GM18499 (cell line): ENCODE measurements at regions not wholly inside any gene's neighbourhood (a gene's known extent, or its start where the extent isn't known, plus 50 kb on each side); places are given as distances from the start of the nearest gene placed in this dataset.
"Not testable (repeated sequence)": the region's sequence is repeated elsewhere in the genome, so short reads cannot be mapped to it uniquely, and the experiment has no call there.

Source experiments
- ATAC-seq: cut with Tn5 transposase; IDR thresholded peaks from one replicate; pipeline ENCODE4 v1.9.1; 2021; ENCODE audit warnings: moderate number of reproducible peaks; ENCODE audit not compliant: insufficient read depth, unreplicated experiment

DNA sequence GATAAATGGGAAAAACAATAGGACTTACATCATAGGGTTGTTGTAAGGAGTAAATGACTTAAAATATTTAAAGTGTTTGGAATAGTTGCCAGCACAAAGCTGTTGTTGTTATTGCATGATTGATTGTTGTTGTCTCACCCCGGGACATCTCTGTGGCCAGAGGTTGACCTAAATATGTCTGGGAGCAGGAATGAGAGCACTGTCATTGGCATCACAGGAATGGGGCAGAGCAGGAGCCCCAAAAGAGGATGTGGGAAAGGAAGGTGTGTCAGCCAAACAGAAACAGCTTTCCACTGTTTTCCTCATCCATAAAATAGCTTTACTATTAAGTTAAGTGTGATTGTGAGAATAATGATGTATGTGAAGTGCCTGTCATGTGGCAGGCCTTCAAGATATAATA is 121.6 kb downstream of the TMEM168 start:
- no peak for ATAC-seq

DNA sequence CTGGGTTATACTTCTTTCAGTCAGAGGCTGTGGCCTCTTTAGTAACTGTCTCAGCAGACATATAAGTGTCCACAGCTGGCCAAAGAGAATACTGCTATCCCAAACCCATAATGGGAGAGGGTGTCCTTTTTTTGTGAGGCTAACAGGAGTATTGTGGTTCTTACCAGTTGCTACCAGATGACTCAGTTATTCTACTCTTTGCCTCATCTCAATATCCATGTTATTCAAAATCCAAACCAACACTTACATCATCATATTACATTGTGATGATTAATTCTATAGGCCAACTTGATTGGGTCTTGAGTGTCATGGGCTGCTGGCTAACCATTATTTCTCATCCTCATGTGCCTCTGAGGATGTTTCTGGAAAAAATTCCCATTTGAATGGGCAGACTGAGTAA is 120.9 kb downstream of the TMEM168 start:
- no peak for ATAC-seq

DNA sequence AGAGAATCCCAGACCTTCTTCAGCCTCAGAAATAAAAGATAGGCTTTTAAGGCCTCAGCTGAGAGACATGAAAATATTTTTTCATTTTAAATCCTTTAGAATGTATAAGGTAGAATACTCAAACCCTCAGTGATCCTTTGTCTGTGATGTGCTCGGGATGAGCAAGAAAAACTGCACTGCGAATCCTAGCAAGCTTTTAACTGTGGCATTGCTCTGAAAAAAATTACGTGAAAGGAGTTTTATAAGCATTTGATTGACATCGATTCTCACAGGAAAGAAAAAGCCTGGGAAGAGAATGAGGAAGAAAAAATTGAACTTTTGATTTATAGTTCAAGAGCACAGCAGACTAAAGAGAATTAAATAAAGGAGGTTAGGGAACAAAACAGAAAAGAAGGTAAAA is 120.0 kb downstream of the TMEM168 start:
- ATAC-seq, result no peak

DNA sequence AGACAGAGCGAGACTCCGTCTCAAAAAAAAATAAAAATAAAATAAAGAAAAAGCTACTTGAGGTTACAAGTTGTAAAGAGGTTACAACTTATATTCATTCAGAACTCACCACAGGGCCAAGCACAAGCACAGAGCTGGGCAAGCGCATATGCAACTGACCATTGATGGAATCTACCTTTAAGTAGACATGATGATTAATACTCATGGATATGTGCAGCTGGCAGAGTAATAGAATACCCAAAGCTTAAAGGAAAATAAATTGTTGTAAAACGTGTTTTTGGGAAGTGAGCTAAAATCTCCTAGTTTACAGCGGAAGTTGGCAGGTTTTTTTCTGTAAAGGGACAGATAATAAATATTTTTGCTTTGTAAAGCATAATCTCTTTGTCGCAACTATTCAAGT is 111.6 kb downstream of the TMEM168 start:
- no peak for ATAC-seq

DNA sequence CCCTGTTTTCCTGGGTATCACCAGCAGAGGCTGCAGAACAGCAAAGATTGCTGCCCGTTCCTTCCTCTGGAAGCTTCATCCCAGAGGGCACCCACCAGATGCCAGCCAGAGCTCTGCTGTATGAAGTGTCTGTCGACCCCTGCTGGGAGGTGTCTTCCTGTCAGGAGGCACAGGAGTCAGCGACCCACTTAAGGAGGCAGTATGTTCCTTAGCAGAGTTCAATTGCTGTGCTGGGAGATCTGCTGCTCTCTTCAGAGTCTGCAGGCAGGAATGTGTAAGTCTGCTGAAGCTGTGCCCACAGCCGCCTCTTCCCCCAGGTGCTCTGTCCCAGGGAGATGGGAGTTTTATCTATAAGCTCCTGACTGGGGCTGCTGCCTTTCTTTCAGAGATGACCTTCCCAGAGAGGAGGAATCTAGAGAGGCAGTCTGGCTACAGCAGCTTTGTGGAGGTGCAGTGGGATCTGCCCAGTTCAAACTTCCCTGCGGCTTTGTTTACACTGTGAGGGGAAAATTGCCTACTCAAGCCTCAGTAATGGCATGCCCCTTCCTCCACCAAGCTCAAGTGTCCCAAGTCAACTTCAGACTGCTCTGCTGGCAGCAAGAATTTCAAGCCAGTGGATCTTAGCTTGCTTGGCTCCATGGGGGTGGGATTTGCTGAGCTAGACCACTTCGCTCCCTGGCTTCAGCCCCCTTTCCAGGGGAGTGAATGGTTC is 100.6 kb downstream of the TMEM168 start:
- ATAC-seq, result not testable (repeated sequence)

DNA sequence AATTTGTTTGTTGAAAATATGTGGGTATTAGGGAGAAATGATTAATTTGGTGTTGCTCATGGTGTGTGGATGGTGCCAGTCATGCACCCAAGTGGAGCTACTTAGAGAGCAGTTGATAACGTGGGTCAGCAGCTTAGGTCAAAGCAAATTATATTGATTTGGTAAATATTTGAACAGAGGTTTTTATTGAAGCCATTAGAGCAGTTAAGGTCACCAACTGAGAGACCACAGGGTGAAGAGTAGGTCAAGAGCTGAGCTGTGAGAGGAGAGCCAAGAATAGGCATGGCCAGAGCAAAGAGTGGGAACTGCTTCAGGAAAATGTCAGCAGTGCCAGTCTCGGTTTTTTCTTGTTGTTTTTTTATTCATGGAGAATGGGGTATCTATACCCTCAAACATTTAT is 97.9 kb downstream of the TMEM168 start:
- ATAC-seq, result no peak

DNA sequence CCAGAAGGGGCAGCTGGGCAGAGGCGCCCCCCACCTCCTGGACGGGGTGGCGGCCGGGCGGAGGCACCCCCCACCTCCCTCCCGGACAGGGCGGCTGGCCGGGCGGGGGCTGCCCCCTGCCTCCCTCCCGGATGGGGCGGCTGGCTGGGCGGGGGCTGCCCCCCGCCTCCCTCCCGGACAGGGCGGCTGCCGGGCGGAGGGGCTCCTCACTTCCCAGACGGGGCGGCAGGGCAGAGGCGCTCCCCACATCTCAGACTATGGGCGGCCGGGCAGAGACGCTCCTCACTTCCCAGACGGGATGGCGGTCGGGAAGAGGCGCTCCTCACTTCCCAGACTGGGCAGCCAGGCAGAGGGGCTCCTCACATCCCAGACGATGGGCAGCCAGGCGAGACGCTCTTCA is 93.0 kb downstream of the TMEM168 start:
- ATAC-seq, result not testable (repeated sequence)

DNA sequence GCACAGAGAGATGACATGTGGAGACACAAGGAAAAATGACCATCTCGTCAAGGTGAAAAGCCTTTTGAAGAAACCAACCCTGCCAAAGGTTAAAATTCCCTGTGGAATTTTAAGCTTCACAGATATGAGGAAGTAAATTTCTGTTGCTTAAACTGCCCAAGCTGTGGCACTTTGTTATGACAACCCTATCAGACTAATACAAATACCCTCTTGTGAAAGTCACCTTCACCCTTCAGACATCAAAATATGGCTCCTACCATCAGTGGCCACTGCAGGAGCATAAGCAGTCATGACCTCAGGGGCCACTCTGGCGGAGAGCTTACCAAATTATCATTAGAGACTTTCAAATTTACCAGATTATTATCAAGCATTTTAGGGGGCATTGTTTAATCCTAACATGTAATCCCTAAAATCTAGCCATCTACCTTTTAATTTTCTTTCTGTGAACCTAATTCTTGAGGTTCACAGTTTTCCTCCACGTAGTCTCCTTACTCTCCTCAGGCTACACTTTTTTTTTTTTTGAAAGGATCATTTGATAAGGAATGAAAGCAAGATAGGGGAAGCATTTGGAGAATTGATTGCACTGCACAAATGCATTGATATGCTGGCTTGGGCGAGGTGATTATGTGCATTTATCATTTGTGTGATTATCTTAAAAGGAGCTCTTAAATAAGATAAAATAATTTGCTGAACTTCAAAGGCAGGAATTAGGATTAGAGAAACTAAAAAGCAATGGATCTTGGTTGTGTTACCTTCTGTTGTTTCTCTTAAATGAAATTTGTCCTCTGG is 90.3 kb downstream of the TMEM168 start:
- no peak for ATAC-seq

DNA sequence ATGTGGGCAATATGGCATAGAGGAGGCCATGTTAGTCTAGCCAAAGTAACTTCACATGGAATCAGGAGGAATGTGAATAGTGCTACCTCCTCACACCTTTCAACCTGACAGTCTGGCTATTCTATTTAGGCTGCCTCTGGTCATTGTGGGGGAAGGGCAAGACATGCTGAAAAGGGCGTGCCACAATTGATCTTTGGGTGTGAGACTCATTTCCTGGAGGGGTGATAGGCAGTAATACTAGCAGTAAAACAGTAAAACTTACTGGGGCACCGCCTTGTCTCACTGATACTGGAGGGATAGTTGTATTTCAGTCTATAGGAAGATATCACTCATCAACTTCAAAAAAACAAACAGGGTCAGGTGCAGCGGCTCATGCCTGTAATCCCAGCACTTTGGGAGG is 88.7 kb downstream of the TMEM168 start:
- ATAC-seq, result no peak

DNA sequence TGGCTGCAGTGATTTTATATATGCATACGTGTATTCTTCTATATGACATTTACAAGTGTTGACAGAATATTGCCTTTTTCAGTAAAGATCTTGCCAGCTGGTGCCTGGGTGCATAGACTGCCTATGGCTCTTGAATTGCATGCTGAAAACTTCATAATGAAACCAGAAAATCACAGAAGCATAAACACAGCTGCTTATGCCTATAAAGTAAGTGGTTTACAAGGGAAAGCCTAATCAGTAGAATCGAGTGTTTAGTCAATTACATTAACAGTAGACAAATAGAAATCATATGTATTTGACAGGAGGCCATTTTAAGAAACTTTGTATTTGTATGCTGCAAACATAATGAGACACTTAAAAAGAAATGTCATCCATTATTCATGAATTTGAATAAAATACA is 82.5 kb downstream of the TMEM168 start:
- no peak for ATAC-seq

DNA sequence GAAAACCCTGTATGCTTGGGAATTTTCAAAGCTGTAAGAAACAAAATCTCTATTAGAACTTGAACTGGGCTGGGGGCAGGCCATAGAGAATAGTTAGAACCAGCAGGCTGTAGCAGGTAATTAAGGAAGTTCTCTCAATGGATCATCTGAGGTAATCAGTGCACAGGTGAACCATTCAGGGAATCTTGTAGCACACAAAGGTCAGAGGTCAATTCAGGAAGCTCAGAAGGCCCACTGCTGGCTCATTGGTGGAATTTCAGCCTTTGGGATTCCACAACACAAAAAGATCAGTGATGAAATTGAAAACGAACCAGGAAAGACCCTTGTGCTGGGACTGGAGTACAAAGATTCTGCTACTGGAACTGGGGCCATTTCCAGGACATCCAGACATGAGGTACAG is 82.0 kb downstream of the TMEM168 start:
- ATAC-seq, result no peak
